WI38 (cell line): ENCODE measurements at regions not wholly inside any gene's neighbourhood (a gene's known extent, or its start where the extent isn't known, plus 50 kb on each side); places are given as distances from the start of the nearest gene placed in this dataset.

Experiments
- H3K4me3 ChIP-seq: 2 replicates; pipeline ENCODE4 v1.5.1; 2011; ENCODE audit warnings: low read depth, mild to moderate bottlenecking, control low read depth, low read length
- TF ChIP-seq, protein P1 (sequence below): IDR thresholded peaks from 2 replicates; pipeline ENCODE4 v1.5.1; 2012; ENCODE audit warnings: low read depth, mild to moderate bottlenecking, control low read depth, low read length

DNA sequence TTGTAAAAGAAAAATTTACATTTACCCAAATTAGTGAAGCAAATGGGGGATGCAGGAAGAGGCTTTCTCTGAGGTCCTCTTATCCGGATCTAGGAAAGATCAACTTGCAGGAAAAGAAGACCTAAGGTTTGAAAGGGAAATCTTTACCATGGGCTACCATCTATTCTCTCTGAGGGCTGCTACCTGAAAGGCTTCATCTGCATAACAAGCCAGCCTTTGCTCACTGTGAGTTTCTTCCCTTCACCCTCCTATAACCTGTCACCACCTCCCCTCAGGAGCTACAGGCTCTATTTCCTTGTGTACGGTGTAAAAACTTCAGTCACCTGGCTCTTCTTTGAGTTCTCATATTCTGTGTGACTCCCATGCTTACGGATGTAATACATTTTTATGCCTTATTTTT lies 118.6 kb upstream of the BEND4 start:
- TF ChIP-seq, protein P1, sequence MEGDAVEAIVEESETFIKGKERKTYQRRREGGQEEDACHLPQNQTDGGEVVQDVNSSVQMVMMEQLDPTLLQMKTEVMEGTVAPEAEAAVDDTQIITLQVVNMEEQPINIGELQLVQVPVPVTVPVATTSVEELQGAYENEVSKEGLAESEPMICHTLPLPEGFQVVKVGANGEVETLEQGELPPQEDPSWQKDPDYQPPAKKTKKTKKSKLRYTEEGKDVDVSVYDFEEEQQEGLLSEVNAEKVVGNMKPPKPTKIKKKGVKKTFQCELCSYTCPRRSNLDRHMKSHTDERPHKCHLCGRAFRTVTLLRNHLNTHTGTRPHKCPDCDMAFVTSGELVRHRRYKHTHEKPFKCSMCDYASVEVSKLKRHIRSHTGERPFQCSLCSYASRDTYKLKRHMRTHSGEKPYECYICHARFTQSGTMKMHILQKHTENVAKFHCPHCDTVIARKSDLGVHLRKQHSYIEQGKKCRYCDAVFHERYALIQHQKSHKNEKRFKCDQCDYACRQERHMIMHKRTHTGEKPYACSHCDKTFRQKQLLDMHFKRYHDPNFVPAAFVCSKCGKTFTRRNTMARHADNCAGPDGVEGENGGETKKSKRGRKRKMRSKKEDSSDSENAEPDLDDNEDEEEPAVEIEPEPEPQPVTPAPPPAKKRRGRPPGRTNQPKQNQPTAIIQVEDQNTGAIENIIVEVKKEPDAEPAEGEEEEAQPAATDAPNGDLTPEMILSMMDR = no peak
- H3K4me3 ChIP-seq = no peak overlapping the region

DNA sequence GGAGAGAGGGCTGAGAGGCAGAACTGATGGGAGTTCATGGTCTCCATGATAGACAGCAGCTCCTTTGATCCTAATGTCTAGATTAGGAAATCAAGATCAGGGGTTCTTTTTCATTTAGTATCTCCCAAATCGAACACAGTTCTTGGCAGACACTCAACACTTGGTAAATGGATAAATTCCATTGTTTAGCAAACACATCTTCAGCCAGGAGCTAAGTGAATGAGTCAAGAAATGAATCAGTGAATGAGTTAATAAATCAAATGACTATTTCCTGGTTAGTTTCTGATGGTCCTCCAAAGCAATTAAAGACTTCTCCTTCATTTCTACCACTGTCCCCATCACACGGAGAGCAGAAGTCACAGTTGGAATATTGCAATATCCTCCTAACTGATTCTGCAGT lies 120.0 kb upstream of the SHISA3 start:
- TF ChIP-seq, protein P1 = no peak
- no peak overlapping the region for H3K4me3 ChIP-seq

DNA sequence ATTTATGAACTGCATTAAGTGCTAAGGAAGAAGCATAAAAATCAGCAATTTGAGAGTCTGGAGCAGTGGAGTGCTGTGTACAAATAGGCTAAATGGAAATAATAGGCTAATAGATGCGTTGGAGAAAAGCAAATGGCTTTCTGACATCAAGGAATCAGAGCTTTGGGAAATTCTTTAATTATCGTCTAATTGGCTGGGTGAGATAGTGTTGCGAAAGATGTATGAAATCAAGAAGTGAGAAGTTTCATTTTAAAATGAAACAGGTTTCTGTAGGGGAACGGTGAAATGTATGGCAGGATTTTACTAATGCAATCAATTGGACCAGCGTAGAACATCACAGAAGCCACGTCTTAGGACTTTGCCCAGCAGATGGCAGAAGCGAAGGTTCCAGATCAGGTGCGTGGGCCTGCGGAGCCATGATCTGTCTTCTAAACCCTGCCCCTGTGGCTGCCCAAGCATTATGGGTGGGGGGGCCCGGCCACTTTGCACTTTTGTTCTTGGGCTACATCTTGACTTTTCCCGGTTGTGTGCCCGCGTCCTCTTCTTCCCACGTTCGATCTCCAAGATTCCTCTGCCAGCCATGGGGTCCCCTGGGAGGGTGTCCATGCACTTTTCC lies 118.5 kb upstream of the SHISA3 start:
- no peak overlapping the region for H3K4me3 ChIP-seq
- TF ChIP-seq, protein P1 = no peak

DNA sequence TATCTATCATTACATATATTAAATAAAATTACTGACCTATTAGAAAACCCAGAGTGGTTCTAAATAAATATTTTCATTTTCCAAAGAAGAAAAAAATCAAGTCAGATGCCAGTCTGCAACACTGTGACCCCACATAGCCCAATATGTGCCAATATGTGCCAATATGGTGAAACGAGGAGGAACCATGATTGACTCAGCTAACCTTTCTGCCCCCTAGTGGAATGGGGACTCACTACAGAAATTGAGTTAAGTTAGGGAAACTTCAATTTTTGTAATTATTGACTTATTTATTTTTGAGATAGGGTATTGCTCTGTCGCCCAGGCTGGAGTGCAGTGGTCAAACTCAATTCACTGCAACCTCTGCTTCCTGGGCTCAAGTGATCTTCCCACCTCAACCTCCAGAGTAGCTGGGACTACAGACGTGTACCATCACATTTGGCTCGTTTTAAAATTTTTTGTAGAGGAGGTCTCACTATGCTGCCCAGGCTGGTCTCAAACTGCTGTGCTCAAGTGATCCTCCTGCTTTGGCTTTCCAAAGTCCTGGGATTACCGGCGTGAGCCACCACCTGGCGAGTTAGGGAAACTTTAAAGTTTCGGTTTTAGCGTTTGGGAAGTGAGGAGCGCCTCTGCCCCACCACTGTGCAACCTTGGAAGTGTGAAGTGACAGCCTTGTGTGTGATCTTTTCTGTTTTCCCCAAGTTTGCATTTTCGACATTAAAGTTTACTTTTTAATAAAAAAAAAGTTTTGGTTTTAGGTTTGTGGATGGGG lies 116.8 kb upstream of the SHISA3 start:
- TF ChIP-seq, protein P1 = peak; percentile 60
- H3K4me3 ChIP-seq = no peak overlapping the region

DNA sequence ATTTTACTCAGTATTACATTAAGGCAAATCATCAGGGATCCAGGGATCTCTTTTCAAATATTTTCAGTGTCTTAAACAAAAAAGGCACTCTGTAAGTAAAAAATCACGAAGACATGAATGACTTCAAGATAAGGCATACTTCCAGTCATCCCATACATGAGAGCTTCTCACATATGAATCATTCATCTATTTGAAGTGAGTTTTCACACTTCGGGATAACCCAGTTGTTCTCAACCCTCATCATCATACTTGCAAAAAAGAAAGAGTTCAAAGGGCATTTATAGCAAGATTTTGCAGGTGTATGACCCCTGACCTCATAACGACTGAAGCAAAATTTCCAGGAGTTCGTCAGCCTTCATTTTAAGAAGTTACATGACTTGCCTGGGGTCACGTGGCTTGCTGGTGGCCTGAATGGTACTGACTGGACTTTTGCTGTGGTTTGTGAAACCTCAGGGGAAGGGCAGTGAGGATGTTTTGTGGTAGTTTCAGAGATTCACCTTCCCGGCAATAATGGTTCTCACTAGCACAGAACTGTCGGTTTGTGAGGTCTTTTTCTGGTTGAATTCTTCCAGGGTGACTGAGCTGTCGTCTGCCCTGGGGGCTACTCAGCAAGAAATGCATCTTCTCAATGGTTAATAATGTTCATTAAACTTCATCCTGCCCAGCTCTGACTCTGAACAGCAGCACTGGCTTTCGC lies 115.8 kb upstream of the SHISA3 start:
- TF ChIP-seq, protein P1 = no peak
- H3K4me3 ChIP-seq = no peak overlapping the region

DNA sequence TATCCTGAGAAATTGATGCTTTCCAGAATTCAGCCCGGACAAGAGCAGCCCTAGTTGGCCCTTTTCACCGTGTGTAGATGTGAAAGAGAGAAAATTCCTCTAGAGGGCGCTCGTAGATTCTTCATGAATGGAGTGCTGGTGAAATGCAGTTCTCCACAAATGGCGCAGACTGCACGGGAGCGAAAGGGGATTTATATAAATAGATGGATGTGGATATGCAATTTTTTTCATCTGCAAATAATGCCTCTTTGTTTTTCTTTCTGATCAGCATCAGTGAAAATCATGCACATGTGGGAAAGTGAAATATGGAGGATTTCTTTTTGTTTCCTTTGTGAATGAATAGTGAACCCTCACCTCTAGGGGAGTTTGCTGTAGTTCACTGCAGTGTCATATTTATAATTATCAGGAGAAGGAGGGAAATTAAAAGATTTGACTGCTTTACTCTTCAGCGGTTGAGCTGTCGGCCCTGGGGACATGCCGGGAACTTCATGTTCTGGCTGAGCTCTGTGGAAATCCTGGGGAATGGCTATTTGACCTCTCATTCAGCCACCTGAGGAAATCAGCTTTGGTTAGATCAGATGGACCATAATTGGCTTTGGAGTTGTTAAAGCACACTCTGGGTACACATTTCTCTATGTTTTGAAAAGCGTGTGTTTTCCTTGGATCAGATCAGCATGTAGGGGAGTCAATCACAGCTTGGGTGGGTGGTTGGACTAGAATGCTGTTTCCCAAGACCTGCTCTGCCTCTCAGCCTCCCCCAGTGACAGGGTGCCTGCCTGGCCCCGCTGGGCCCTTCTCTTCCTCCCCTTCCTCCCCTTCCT lies 115.0 kb upstream of the SHISA3 start:
- TF ChIP-seq, protein P1 = peak; percentile 62; the same call in 1 of the 2 replicates
- no peak overlapping the region for H3K4me3 ChIP-seq
